Amygdala (tissue), 56 donors: ENCODE measurements at regions not wholly inside any gene's neighbourhood (a gene's known extent, or its start where the extent isn't known, plus 50 kb on each side); places are given as distances from the start of the nearest gene placed in this dataset.
"Not testable (repeated sequence)": the region's sequence is repeated elsewhere in the genome, so short reads cannot be mapped to it uniquely, and the experiment has no call there.

Experiments
- DNase-seq, 56 donors: peaks; one replicate each; lab custom pipeline; 2025; lab: John Stamatoyannopoulos, UW

DNA sequence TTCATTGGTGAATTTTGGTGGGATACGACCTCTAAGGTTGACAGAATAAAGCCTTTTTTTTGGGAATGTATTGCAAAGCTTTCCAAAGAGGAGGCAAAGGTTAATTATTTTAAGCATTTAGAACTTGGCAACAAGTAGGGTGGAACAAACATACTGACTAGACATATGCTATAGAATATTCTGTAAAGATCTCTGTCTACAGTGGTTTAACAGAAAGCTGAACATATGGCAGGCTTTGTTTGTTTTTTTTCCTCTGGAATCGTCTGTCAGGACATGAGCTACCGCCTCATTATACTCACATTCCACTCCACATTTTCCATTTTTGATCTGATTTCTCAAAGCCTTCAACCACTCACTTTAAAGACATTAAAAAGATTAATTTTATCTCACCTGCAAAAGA lies 153.4 kb upstream of the PELI2 start:
- no peak for DNase-seq

- DNase-seq, result no peak
Measured at GRCh38 chr14:55965851-55966250, 152.4 kb upstream of the PELI2 start.

DNA sequence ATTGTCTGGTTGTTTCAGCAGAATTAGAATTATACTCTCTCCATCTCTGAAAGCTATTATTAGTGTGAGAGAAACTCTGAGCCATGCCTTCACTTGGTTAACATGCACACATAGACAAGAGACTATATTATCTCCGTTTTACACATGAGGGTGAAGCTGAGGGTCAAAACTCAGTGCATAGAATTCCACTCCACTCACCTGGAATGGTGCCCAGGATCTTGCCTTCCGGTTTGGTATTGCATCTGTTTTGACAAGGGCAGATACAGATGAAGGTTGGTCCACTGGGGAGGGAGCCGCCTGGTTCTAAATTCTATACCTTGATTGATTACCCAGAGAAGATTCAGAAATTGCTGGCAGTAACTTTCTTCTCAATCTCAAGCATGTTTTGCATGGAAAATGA lies 149.5 kb upstream of the PELI2 start:
- DNase-seq, result no peak

DNA sequence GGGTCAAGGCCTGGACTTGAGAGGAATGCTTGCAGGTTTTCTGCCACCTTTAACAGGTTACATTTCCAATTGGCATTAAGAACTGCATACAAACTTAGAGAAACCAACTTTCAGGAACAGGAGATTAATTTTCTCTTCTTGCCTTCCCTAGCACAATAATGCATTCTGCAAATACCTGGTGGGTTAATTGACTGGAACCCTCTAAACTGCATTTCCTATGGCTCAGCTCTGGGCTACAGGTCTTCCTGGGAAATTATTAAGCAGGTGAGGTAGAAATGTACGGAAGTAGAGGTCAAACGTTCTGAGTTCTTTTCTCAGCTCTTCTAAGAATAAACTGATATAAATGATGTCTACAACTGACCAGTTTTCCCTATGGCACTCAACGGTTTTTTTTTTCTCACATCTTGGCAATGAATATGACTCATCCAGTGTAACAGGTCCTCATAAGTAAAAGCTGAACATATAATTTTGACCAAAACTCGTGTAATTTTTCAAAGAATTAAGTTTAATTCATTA lies 144.9 kb upstream of the PELI2 start:
- no peak for DNase-seq

DNA sequence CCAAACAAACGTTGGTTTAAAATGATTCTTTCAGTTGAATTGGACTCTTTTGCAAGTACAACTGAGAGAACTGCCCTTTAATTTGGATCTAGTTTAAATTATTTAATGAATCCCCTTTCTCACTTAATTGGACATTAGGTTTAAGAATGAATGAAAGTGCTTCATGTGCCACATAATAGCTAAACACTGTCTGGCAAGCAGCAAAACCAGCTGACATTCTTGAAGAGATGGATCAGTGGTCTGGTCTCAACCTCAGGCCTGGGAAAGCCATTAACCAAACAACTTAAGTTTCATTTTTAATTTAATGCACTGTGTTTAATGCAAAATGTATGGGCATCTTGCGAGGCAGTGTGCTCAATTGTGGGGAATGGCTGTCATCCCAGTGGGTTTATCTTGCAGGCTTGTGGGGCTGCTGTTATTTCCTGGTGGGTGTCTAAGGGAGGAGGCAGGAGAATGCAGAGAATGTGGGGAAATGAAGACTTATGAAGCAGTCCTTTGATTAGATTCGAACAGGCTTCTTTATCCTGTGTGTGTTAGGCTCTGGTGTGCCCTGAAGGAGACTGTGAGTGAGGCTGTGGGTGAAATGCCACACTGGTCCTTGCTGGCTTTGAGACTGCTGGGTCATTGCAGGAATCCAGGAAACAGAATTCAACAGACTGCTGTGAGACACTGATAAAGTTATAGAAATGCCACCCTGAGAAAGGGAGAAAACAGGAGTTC lies 144.1 kb upstream of the PELI2 start:
- DNase-seq, result no peak

DNA sequence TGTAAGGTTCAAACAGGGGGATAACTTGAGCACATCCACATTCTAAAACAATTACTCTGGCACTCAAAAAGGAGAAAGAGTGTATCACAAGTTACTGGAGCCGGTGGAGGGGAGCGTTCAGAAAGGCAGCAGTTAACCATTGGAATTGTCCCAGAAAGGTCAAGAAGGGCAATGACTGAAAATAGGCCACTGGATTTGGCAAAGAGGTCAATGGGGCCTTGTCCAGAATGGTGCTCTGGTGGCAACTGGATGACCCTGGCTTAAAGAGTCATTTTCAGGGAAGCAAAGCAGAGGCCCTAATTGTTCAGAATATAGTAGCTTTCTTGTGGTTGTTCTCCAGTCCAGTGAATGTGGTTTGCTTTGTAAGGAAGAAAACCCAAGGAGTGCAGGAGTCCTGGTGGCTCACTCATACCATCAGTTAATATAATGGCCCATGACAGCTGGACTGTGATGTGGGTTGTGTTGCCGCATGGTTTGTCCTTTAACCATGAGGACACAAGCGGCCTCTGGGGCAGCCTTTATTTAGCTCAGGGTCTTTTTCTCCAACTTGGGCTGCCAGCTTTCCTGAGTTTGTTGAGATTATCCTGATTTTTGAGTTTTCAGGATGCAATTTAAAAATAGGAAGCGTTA lies 142.8 kb upstream of the PELI2 start:
- DNase-seq, result no peak

DNA sequence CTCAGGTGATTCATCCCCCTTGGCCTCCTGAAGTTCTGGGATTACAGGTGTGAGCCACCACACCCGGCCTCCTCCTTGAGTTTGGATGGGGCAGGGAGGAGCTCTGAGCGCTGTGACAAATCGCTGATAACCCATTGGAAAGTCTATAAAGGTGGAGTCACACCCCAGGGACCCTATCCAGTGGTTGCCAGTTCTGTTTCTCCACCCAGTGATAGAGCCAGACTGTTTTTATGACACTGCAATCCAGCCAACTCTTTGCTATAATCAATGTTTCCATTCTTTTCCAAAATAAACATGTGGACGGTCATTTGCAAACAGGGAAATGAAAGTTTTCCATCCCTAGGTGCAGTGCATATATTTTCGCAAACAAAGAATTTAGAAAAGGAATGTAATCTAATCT lies 142.0 kb upstream of the PELI2 start:
- DNase-seq, result no peak

- DNase-seq, result no peak
Measured at GRCh38 chr14:55976655-55977054, 141.6 kb upstream of the PELI2 start.

GRCh38 chr14:55977392-55978150 lies 140.6 kb upstream of the PELI2 start:
- peak in 16 of 56 donors; percentile 2 to 51 (median 18) for DNase-seq

- DNase-seq, result peak in 6 of 56 donors; percentile 4 to 31 (median 12)
Measured at GRCh38 chr14:55979096-55979495, 139.1 kb upstream of the PELI2 start.

DNA sequence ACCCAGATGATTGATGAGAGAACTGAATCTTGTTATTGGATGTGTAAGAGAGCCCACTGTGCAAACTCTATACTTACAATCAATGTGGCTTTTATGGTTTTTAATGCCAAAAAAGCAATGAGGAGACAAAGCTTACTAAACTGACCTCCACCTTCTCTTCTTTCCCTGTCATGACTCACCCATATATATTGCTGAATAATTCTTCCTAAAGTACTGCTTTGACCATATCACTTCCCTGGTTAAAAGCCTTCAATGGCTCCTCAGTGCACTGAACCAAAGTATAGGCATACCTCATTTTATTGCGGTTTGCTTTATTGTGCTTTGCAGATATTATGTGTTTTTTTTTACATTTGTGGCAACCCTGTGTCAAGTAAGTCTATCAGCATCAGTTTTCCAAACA lies 138.4 kb upstream of the PELI2 start:
- DNase-seq, result no peak

GRCh38 chr14:55980970-55981369 lies 137.2 kb upstream of the PELI2 start:
- no peak for DNase-seq

- DNase-seq, result no peak
Measured at GRCh38 chr14:55986069-55986468, 132.1 kb upstream of the PELI2 start.

DNA sequence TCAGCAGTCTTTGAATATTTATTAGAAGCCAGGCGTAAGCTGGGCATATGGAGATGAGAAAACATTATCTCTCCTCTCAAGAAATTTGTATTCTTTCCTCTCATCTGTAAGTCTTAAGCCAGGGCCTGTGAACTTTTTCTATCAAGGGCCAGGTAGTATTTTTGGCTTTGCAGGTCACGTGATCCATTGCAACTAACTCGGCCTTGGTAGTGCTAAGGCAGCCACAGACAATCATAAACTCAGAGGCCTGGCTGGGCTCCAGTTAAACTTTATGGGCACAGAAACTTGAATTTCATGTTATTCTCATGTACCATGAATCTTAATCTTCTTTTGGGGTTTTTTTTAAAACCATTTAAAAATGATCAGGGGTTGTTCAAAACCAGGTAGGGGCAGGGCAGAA lies 117.4 kb upstream of the PELI2 start:
- DNase-seq, result no peak

DNA sequence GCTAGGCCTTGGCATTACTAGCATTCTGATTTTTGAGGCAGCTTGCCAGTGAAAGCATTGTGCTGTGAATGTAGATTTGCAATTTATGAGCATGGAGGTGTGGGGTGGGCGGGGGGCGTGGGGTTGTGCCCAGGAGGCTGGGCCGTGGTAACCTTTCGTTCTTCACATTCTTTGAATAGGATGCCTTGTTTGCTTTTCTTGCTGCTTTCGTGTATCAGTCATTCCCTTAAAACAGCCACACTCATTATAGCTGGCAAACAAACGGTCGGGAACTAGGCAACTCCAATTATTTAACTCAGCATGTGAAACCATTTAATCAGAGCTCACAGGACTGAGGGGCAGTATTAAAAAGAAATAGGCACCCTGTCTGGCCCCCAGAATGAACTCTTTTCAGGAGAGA lies 115.9 kb upstream of the PELI2 start:
- DNase-seq, result no peak

DNA sequence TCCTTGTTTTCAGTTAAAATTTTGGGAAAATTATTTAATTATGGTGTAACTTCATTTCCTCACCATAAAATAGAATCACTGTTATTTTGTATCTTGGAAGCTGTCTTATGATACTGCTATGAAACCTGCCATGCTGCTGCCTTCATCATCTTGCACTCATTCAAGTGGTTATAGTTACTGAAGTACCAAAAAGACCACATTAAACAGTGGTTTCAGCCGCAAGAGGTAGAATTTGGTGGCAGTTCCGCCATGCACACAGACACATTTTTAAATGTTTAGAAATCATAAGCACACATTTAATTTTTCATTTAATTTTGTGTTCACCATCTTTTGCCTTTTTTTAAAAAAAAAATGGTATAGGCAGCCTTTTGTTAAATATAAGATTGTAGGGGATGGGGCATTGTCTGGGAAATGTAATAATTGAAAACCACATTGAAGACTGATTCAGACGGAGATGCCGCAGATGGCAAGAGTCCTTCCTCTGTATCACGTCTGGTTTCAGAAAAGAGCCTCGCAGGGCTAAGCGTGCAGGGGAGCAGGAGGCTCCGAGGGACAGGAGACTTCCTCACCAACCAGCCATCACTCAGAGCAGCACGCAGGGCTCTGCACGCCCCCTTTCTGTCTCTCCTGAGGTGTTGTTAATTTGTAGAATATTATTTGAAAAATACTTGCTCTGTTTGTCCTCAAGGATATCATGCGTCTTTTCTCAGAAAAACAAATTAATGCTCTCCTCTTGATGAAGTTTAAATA lies 115.2 kb upstream of the PELI2 start:
- no peak for DNase-seq

DNA sequence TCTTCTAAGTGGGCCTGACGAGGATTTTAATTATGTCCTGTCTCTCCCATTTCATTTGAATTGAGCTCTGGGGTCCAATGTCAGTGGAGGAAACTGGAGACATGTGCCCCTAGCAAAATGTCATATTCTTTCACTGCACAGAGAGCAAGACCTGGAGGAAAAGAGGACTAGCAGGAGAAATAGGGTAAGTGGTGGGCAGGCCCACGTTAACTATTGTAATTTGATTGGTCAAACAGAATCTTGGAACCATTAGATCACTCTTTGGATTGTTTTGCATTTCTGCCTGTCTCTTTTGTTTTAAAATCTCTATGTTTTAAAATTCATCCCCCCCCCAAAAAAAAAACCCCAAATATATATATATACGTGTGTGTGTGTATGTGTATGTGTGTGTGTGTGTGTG lies 113.9 kb upstream of the PELI2 start:
- DNase-seq, result no peak

DNA sequence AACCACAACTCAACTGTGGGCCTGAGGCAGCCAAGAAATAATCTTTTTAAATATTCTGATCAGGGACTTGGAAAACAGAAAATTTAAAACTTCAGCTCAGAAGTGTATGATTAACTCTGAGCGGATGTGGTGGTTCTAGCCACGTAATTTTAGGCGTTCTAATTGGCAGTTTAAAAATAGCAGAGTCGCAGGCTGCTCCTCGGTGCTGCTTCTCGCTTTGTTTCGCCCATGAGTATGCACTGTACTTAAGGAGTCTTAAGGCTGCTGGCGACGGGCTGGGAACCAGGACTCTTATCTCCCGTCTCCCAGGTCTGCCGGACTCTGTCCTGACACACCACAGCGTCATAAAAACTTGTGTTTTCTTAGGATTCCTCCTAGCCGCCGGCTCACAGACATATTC lies 113.4 kb upstream of the PELI2 start:
- peak in 4 of 56 donors; percentile 3 to 5 (median 5) for DNase-seq

DNA sequence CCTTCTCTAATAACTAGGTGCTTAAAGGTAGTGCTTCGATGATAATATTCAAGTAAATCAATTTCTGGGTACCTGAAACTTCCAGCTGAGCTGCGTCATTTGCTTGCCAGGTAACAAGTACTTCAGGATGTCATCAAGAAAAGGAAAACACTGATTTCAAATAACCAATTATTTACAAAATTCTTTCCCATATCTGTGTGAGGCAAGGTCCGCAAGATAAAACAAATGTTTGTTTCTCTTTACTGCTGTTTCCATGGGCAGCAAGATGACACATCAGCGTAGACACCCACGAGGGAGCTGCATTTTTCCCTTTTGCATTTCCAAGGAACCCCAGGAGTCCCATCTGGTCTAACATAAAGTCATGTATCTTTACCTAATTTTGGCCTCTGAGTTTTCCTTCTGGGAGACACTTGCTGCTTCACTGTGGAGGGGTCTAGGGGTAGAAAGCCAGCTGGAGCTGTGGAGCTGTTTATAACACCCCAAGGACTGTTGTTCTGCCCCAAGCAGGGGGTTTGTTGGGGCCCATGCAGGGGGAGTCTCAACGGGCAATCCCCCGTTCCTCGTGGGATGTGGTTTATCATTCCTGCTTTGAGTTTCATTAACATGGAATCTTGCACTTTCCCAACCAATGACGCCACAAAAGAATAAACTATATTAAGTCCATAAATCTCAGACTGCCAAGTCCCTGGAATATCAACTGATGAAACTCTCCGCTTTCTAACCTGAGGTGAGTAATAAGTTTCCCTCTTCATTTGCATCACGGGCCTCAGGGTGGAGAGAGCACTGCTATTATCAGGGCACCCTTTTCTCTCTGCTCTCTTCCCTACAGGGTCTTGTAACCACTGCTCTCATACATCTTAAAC lies 112.8 kb upstream of the PELI2 start:
- DNase-seq, result peak in 1 of 56 donors; percentile 12

DNA sequence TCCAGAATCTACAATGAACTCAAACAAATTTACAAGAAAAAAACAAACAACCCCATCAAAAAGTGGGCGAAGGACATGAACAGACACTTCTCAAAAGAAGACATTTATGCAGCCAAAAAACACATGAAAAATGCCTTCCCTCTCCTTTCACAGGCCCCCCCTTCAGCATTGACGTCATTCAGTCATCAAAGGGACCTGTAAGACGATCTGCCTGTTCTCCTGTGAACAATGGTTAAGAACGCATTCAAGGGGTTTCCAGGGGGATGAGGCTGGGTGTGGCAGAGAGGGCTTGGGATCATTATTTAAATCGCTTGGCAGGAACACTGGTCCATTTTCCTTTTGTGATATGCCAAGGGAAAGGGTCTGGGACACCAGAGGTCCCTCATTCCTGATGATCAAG lies 110.7 kb upstream of the PELI2 start:
- DNase-seq, result not testable (repeated sequence)
